WERI-Rb-1 (cell line): ENCODE measurements at regions not wholly inside any gene's neighbourhood (a gene's known extent, or its start where the extent isn't known, plus 50 kb on each side); places are given as distances from the start of the nearest gene placed in this dataset.

ENCODE experiments used
- DNase-seq: peaks from one replicate; pipeline ENCODE4 v3.0.0-alpha.2; 2020
- H3K27ac ChIP-seq: fragments of 250-450 bp; sonication (Bioruptor Pico); 2 replicates; pipeline ENCODE4 v1.5.1; 2020; ENCODE audit warnings: mild to moderate bottlenecking, moderate library complexity
- H3K27me3 ChIP-seq: fragments of 250-450 bp; sonication (Bioruptor Pico); 2 replicates; pipeline ENCODE4 v1.5.1; 2021; ENCODE audit warnings: mild to moderate bottlenecking, low read depth, moderate library complexity; ENCODE audit not compliant: insufficient read depth, severe bottlenecking
- H3K36me3 ChIP-seq: fragments of 250-450 bp; sonication (Bioruptor Pico); 2 replicates; pipeline ENCODE4 v1.5.1; 2020; ENCODE audit warnings: mild to moderate bottlenecking, moderate library complexity
- H3K4me3 ChIP-seq: 2 replicates; pipeline ENCODE4 v1.5.1; 2011; ENCODE audit warnings: low read depth, mild to moderate bottlenecking, control low read depth, low read length
- H3K9me3 ChIP-seq: fragments of 250-450 bp; sonication (Bioruptor Pico); 2 replicates; pipeline ENCODE4 v1.5.1; 2021; ENCODE audit warnings: mild to moderate bottlenecking, moderate library complexity; ENCODE audit not compliant: severe bottlenecking
- CTCF ChIP-seq: IDR thresholded peaks from 2 replicates; pipeline ENCODE4 v1.5.1; 2011; ENCODE audit warnings: low read depth, mild to moderate bottlenecking, control low read depth, inconsistent platforms, low read length

GRCh38 chr17:79510071-79510470, 100.8 kb downstream of the RBFOX3 start:
- Histone ChIP-seq H3K4me3 (no peak overlapping the region), H3K27ac (no peak overlapping the region), H3K9me3 (peaks cover 17% of the 10 kb centered on the region), H3K27me3 (no peaks in the 10 kb centered on the region), H3K36me3 (peaks cover 8% of the 10 kb centered on the region; the same call in 1 of the 2 replicates)
- no peak for TF ChIP-seq CTCF
- DNase-seq = no peak

- Histone ChIP-seq H3K27me3 (no peaks in the 10 kb centered on the region), H3K27ac (no peak overlapping the region), H3K36me3 (peaks cover 8% of the 10 kb centered on the region; the same call in 1 of the 2 replicates), H3K9me3 (peaks cover 19% of the 10 kb centered on the region), H3K4me3 (no peak overlapping the region)
- TF ChIP-seq CTCF = no peak
- DNase-seq = no peak
Measured at GRCh38 chr17:79509490-79509889, 101.4 kb downstream of the RBFOX3 start.

- Histone ChIP-seq H3K27me3 (no peaks in the 10 kb centered on the region), H3K27ac (no peak overlapping the region), H3K36me3 (peaks cover 8% of the 10 kb centered on the region; the same call in 1 of the 2 replicates), H3K4me3 (no peak overlapping the region), H3K9me3 (peaks cover 17% of the 10 kb centered on the region)
- DNase-seq = no peak
- no peak for TF ChIP-seq CTCF
Measured at GRCh38 chr17:79509008-79509407, 101.8 kb downstream of the RBFOX3 start.

GRCh38 chr17:79508291-79508716, 102.5 kb downstream of the RBFOX3 start:
- peaks cover 2% of the 10 kb centered on the region; the same call in 1 of the 2 replicates for H3K36me3 ChIP-seq
- H3K27me3 ChIP-seq = no peaks in the 10 kb centered on the region
- H3K4me3 ChIP-seq = no peak overlapping the region
- H3K27ac ChIP-seq = no peak overlapping the region
- H3K9me3 ChIP-seq = peaks cover 10% of the 10 kb centered on the region
- no peak for DNase-seq
- no peak for TF ChIP-seq CTCF

- Histone ChIP-seq H3K4me3 (no peak overlapping the region), H3K9me3 (peaks cover 6% of the 10 kb centered on the region), H3K27ac (no peak overlapping the region), H3K36me3 (no peaks in the 10 kb centered on the region), H3K27me3 (no peaks in the 10 kb centered on the region)
- no peak for TF ChIP-seq CTCF
- no peak for DNase-seq
Measured at GRCh38 chr17:79506955-79507354, 103.9 kb downstream of the RBFOX3 start.

- DNase-seq = no peak
- H3K36me3 ChIP-seq = no peaks in the 10 kb centered on the region
- H3K27me3 ChIP-seq = no peaks in the 10 kb centered on the region
- H3K9me3 ChIP-seq = peaks cover 6% of the 10 kb centered on the region
- no peak overlapping the region for H3K4me3 ChIP-seq
- TF ChIP-seq CTCF = no peak
- H3K27ac ChIP-seq = no peak overlapping the region
Measured at GRCh38 chr17:79506150-79506870, 104.5 kb downstream of the RBFOX3 start.
